ENCODE measurements at regions not wholly inside any gene's neighbourhood (a gene's known extent, or its start where the extent isn't known, plus 50 kb on each side); places are given as distances from the start of the nearest gene placed in this dataset.

DNA sequence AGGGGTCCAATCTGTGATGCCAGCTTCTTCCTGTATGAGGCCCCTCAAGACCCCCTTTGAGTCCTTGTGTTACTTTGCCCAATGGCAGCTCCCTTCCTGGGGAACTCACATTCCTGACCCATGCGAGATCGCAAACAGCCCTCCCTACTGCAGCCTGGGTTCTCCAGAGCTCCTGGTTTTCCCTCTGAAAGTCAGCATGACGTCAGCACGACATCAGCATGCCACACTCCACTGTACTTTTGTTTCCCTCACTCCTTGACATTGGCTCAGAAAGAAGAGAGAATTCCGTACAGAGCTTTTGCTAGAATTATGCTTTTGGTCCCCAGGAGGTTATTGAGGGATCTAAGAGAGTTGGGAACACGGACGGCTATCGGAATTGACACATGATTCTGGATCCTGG, 168.1 kb upstream of the PIRT start:
- no peaks in the 10 kb centered on the region for H3K27me3 ChIP-seq (ENCODE audit: control insufficient read depth in 2 of 2, insufficient read depth in 2 of 2, low read length in 2 of 2)
- CTCF ChIA-PET, result no interaction called here

More for the DNA sequence above, 168.1 kb upstream of the PIRT start:
- Histone ChIP-seq H3K4me3 (replicated peaks in 1 of 3; ENCODE audit: insufficient read depth in 1 of 3, low read depth in 1 of 3, low read length in 3 of 3) (no peak overlapping the region), H3K4me2 (ENCODE audit: insufficient read depth, low read length) (no peak overlapping the region), H4K20me1 (replicated peaks; ENCODE audit: control insufficient read depth, extremely low read depth, insufficient read depth, low read length) (no peaks in the 10 kb centered on the region), H3K9me3 (replicated peaks; ENCODE audit: control insufficient read depth, insufficient read depth, low read length) (peaks cover 14% of the 10 kb centered on the region), H3K27ac (ENCODE audit: insufficient read depth, low read depth, low read length) (no peak overlapping the region), H3K79me2 (ENCODE audit: control insufficient read depth, insufficient read depth, low read length) (no peaks in the 10 kb centered on the region), H3K36me3 (ENCODE audit: control insufficient read depth in 2 of 2, extremely low read depth in 1 of 2, insufficient read depth in 2 of 2, low read length in 2 of 2) (no peaks in the 10 kb centered on the region), H3K4me1 (ENCODE audit: control insufficient read depth, extremely low read depth, insufficient read depth, low read length) (no peaks in the 10 kb centered on the region), H2AFZ (ENCODE audit: low read depth, low read length) (no peak overlapping the region), H3K9ac (replicated peaks; ENCODE audit: extremely low read depth, insufficient read depth, low read length) (no peak overlapping the region), H3K9me1 (replicated peaks; ENCODE audit: control insufficient read depth, extremely low read depth, insufficient read depth, low read length) (no peaks in the 10 kb centered on the region)
- intact Hi-C loops (cut with micrococcal nuclease), result no loop called here
- TF ChIP-seq JUN (IDR thresholded peaks at IDR 0.05; ENCODE audit: borderline replicate concordance, insufficient read depth, insufficient read length, low read depth) (no peak), CTCF (IDR thresholded peaks at IDR 0.05; ENCODE audit: extremely low read depth in 1 of 2, insufficient read depth in 1 of 2, low read depth in 1 of 2, low read length in 2 of 2) (no peak), EZH2 (IDR thresholded peaks at IDR 0.05; ENCODE audit: borderline replicate concordance, low read depth, low read length, severe bottlenecking) (no peak), GATA2 (IDR thresholded peaks at IDR 0.05; ENCODE audit: insufficient read depth, insufficient read length, low read depth, low read length) (no peak), POLR2AphosphoS5 (IDR thresholded peaks at IDR 0.05; ENCODE audit: insufficient read depth, low read depth, low read length) (no peak), FOS (IDR thresholded peaks at IDR 0.05; ENCODE audit: borderline replicate concordance, insufficient read depth, low read length) (no peak), MYC (IDR thresholded peaks at IDR 0.05; ENCODE audit: low read depth, low read length) (no peak), POLR2A (IDR thresholded peaks at IDR 0.05; ENCODE audit: low read depth, low read length) (no peak), MAX (IDR thresholded peaks at IDR 0.05; ENCODE audit: insufficient read depth, insufficient read length) (no peak)
- POLR2A ChIA-PET, result no interaction called here
- no TSS peak for BruUV-seq (replicated peaks)
- no peak for FAIRE-seq
- dilution Hi-C loops (cut with MboI; ENCODE audit: extremely low pct_ligation_motif_present, low sequenced_read_pairs), result no loop called here
- DNase-seq (ENCODE audit: low read depth, low spot score), result no peak
